Peyer's patch (tissue), 4 donors: ENCODE measurements at regions not wholly inside any gene's neighbourhood (a gene's known extent, or its start where the extent isn't known, plus 50 kb on each side); places are given as distances from the start of the nearest gene placed in this dataset.

Experiments used
- CTCF ChIP-seq, 6 experiments: fragments of 450-650 bp in 4 of 6; fragments of 200-600 bp in 2 of 6; sonication (generic) in 1 of 6; IDR thresholded peaks; one replicate each; pipeline ENCODE4 v1.5.1; 2017 to 2019; ENCODE audit warnings: antibody characterized with exemption in 6 of 6, mild to moderate bottlenecking in 3 of 6, moderate library complexity in 1 of 6
- POLR2A ChIP-seq, 2 donors: fragments of 450-650 bp; IDR thresholded peaks; one replicate each; pipeline ENCODE4 v1.5.1; 2017; ENCODE audit warnings: antibody characterized with exemption in 2 of 2, mild to moderate bottlenecking in 2 of 2, moderate library complexity in 2 of 2

DNA sequence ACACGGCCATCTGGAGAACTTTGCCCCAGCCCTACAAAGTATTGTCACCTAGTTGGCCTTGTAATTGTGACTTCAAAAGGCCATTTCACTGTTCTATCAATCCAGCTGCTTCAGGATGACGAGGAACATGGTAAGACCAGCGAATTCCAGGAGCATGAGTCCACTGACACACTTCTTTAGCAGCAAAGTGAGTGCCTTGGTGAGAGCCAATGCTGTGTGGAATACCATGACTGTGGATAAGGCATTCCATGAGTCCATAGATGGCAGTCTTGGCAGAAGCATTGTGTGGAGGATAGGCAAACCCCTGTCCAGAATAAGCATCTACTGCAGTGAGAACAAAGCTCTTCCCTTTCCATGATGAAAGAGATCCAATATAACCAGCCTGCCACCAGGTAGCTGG lies 1009.1 kb upstream of the USP15 start:
- no peak for TF ChIP-seq CTCF (IDR thresholded peaks at IDR 0.05)
- no peak for TF ChIP-seq POLR2A (IDR thresholded peaks at IDR 0.05)
